GM23338 (cell line): ENCODE measurements at regions not wholly inside any gene's neighbourhood (a gene's known extent, or its start where the extent isn't known, plus 50 kb on each side); places are given as distances from the start of the nearest gene placed in this dataset.

Experiments used
- CREB1 ChIP-seq: fragments of 250-450 bp; sonication (Bioruptor Pico); IDR thresholded peaks from 2 replicates; pipeline ENCODE4 v1.5.0; 2020; ENCODE audit warnings: low read depth, mild to moderate bottlenecking, moderate library complexity
- CTCF ChIP-seq, 2 experiments: fragments of 200-600 bp in 1 of 2; sonication (generic) in 1 of 2; conservative IDR thresholded peaks; 2 replicates each; pipeline versions ENCODE4 v1.5.1 to v1.6.1; 2016 to 2017; ENCODE audit warnings: antibody characterized with exemption in 2 of 2, low read depth in 2 of 2, mild to moderate bottlenecking in 2 of 2, moderate library complexity in 1 of 2
- EZH2phosphoT487 ChIP-seq: fragments of 200-600 bp; sonication (generic); IDR thresholded peaks from one replicate; pipeline ENCODE4 v1.8.1; 2018; ENCODE audit warnings: antibody characterized with exemption; ENCODE audit not compliant: unreplicated experiment
- POLR2AphosphoS5 ChIP-seq: IDR thresholded peaks from 2 replicates; pipeline ENCODE4 v1.6.1; 2016; ENCODE audit warnings: antibody characterized with exemption, low read depth
- REST ChIP-seq: IDR thresholded peaks from one replicate; pipeline ENCODE4 v1.6.1; 2018; ENCODE audit warnings: antibody characterized with exemption; ENCODE audit not compliant: unreplicated experiment
- ZNF114 ChIP-seq: fragments of 250-450 bp; sonication (Bioruptor Pico); IDR thresholded peaks from 2 replicates; pipeline ENCODE4 v1.5.0; 2020; ENCODE audit warnings: mild to moderate bottlenecking, moderate library complexity

GRCh38 chr13:44848920-44849676 lies 140.2 kb downstream of the NUFIP1 start:
- TF ChIP-seq POLR2AphosphoS5 (no peak), REST (no peak), CTCF (conservative IDR thresholded peaks at IDR 0.05; ENCODE audit: low read depth in 2 of 2) (no peak), EZH2phosphoT487 (no peak), CREB1 (CRISPR knock-in tag) (no peak), ZNF114 (CRISPR knock-in tag) (no peak)
